Stimulated activated CD4-positive, alpha-beta T cell treated with anti-CD3 and anti-CD28 coated beads, TNF-alpha, amount 100 ng/mL, for 4 hours (primary cell): ENCODE measurements at regions not wholly inside any gene's neighbourhood (a gene's known extent, or its start where the extent isn't known, plus 50 kb on each side); places are given as distances from the start of the nearest gene placed in this dataset.
"Not testable (repeated sequence)": the region's sequence is repeated elsewhere in the genome, so short reads cannot be mapped to it uniquely, and the experiment has no call there.

ENCODE experiments used
- DNase-seq, 3 experiments: peaks; one replicate each; pipeline ENCODE4 v3.0.0-alpha.2; 2020; ENCODE audit warnings: low read depth in 3 of 3

DNA sequence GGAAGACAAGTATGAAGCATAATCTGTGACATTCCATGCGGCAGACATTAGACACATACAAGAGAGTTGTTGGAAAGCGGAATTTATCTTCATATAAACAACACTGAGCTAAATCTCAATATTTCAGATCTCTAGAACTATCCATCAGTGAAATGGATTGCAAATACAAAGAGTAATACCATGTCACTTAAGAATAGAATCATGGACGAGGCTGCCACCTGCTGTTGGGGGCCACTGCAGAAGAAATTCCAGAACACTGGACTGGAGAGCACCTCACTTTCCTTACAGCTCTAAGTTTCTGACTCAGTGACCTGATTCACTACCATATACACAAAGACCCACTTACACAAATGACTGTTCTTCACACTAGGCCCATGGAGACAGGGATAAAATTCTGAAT is 346.7 kb downstream of the OR4F29 start:
- DNase-seq, result not testable (repeated sequence)

DNA sequence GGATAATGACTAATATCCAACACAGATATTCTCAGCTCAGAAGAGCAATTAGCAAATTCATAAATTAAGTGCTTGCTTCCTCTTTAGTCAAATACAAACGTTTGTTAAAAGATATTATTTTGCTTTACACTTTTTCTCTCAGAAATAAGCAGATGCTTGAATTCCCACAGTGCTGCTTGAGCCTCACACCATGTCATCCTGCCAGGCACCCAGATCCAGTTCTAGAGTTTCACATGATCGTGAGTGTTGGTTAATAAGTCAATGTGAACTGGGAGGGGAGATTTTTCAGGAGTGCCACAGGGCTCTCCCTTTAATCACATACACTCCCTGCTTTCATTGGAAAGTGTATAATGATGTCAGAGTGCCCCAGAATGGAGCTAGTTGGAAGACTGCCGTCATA is 352.0 kb downstream of the OR4F29 start:
- DNase-seq, result not testable (repeated sequence)

DNA sequence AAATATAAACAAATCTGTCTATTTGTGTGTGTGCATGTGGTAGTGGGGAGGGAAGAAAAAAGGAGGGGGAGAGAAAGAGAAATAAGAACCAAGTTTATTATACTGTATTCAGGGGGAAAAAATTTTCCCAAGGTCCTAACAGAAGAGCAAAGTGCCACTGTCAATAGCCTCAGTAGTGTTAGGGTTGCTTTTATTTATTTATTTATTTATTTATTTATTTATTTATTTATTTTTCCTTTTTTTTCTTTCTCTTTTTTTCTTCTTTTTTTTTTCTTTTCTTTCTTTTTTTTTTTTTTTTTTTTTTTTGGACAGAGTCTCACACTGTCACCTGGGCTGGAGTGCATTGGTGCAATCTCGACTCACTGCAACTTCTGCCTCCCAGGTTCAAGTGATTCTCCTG is 352.7 kb downstream of the OR4F29 start:
- DNase-seq, result not testable (repeated sequence)

DNA sequence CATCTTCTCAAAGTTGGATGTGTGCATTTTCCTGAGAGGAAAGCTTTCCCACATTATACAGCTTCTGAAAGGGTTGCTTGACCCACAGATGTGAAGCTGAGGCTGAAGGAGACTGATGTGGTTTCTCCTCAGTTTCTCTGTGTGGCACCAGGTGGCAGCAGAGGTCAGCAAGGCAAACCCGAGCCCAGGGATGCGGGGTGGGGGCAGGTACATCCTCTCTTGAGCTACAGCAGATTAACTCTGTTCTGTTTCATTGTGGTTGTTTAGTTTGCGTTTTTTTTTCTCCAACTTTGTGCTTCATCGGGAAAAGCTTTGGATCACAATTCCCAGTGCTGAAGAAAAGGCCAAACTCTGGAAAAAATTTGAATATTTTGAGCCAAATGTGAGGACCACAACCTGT is 360.2 kb downstream of the OR4F29 start:
- DNase-seq, result not testable (repeated sequence)

DNA sequence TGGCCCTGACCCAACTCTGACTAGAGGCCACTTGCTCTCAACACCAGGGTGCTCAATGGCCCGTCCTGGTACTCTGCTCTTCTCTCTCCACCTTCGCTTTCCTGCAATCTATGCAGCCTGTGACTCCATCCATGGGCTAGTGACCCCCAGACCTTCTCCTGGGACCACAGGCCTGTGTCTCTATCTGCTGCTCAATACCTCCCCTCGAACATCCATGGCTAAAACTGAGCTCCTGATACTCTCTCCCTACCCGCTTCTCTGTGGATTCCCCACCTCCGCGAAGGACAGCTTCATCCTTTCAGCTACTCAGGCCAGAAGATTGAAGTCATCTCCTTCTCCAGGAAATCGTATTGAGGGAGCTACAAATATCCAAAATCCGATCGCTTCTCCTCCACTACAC is 363.4 kb downstream of the OR4F29 start:
- DNase-seq, result not testable (repeated sequence)

DNA sequence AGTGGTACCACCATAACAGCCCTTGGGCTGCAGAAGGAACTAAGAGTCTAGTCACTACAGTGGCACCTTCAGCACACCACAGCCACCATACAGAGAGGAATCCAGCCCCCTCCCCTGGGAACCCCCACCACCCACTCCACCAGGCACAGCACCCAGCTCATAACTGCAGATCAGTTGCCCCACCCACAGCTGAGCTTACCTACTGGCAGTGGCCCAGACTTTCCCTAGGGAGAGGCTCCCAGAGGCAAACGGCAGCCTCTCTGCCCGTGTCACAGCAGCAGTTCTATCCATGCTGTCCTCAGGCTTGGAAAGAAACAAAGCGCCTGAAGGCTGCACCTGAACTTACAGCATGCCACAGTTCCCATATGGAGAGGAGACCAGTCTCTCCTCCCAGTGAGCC is 372.3 kb downstream of the OR4F29 start:
- not testable (repeated sequence) for DNase-seq

DNA sequence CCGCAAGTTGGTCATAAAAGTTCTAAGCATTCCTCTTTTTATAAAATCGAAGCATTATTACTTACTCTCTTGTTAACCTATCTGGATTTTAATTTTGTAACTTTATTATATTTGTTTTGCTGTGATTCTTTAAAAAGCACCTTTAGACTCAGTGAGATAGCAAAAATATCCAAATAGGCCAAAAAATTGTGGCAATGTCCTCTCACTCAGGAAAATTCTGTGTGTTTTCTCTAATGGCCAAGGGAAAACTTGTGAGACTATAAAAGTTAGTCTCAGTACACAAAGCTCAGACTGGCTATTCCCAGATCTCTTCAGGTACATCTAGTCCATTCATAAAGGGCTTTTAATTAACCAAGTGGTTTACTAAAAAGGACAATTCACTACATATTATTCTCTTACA is 386.4 kb downstream of the OR4F29 start, which contains the start of gene OR4F5:
Gene OR4F5, plus strand, starts transcription at position 301 of the 400 bp plus-strand sequence.
- DNase-seq, result not testable (repeated sequence)

DNA sequence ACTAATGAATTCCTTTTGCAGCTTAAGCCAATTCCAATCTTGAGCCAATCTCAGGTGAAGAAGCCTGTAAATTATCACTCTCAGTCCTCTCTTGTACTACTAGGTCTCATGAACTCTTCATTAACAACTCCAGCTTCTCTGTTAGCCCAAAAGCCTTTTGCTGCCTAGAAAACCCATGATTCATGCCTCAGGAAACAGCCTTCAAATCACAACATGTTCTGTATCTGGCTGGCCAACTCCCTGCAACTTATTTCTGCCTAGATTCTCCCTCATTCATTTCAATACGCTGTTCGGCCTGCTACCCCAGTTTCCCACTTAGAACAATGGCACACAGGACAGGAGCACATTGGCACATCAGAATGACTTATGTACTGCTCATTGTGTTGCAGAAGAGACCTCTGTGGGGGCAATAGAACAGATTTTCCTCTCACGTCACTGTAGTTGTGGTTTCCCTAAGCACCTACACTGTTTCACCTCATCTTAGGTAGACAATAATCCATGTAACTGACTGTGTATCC is 395.4 kb downstream of the OR4F29 start:
- not testable (repeated sequence) for DNase-seq

DNA sequence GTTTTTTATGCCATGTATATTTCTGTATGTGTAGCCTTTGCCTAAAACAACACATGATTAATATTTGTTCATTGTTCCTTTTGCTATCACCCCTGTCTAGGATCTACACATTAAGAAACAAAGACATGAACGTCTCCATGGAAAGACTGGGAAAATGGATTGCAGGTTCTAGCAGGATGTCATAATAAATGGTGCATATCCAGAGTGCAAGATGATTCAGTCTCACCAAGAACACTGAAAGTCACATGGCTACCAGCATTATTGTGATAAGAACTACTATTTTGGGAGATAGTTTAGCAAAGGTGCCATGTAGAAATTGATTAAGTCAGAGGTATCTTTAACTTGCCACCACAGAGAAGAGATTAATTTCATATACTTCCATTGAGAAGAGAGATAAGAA is 398.3 kb downstream of the OR4F29 start:
- DNase-seq, result not testable (repeated sequence)

DNA sequence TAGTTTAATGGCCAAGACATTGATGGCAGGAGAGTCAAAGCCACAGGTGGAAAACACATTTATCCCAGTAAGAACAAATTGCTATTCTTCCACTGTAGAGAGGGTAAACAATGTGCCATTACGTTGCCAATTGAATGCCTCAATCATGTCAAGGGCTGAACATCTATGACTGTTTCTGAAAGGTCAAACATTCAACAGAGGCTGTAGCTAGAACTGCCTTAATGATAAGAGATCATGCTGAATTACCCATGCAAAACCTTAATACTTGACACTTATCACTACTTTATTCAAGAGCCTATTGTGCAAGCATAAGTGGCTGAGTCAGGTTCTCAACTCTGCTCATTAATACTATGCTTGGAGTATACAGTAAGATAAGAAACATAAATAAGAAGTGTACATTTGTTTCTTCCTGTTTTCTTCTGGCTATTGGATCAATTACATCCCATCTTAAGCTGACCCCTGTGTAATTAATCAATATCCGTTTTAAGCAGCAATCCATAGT is 409.5 kb downstream of the OR4F29 start:
- not testable (repeated sequence) for DNase-seq

DNA sequence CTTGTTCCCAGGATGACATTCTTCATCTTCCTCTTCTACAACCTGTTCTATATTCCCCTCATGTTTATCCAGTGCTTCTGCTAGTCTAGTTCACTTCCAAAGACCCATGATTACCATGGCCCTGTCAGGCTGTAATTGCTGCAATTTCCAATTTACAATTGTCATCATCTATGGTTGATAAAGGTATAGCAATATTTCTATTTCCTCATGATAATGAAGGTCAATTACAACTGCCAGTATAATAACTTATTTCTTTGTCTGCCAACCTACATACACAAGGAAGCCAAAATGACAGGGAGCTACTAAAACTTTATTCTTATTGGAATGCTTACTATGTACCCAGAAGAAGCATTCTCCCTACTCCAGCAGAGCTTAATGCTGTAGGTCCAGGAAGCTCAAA is 410.3 kb downstream of the OR4F29 start:
- not testable (repeated sequence) for DNase-seq

DNA sequence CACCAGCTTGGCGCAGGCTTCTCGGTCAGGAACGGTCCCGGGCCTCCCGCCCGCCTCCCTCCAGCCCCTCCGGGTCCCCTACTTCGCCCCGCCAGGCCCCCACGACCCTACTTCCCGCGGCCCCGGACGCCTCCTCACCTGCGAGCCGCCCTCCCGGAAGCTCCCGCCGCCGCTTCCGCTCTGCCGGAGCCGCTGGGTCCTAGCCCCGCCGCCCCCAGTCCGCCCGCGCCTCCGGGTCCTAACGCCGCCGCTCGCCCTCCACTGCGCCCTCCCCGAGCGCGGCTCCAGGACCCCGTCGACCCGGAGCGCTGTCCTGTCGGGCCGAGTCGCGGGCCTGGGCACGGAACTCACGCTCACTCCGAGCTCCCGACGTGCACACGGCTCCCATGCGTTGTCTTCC is 422.3 kb downstream of the OR4F29 start:
- DNase-seq, result not testable (repeated sequence)

DNA sequence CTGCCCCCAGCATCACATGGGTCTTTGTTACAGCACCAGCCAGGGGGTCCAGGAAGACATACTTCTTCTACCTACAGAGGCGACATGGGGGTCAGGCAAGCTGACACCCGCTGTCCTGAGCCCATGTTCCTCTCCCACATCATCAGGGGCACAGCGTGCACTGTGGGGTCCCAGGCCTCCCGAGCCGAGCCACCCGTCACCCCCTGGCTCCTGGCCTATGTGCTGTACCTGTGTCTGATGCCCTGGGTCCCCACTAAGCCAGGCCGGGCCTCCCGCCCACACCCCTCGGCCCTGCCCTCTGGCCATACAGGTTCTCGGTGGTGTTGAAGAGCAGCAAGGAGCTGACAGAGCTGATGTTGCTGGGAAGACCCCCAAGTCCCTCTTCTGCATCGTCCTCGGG is 434.2 kb downstream of the OR4F29 start:
- DNase-seq, result not testable (repeated sequence)

DNA sequence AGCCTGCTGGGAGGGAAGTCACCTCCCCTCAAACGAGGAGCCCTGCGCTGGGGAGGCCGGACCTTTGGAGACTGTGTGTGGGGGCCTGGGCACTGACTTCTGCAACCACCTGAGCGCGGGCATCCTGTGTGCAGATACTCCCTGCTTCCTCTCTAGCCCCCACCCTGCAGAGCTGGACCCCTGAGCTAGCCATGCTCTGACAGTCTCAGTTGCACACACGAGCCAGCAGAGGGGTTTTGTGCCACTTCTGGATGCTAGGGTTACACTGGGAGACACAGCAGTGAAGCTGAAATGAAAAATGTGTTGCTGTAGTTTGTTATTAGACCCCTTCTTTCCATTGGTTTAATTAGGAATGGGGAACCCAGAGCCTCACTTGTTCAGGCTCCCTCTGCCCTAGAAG is 435.5 kb downstream of the OR4F29 start:
- DNase-seq, result not testable (repeated sequence)

DNA sequence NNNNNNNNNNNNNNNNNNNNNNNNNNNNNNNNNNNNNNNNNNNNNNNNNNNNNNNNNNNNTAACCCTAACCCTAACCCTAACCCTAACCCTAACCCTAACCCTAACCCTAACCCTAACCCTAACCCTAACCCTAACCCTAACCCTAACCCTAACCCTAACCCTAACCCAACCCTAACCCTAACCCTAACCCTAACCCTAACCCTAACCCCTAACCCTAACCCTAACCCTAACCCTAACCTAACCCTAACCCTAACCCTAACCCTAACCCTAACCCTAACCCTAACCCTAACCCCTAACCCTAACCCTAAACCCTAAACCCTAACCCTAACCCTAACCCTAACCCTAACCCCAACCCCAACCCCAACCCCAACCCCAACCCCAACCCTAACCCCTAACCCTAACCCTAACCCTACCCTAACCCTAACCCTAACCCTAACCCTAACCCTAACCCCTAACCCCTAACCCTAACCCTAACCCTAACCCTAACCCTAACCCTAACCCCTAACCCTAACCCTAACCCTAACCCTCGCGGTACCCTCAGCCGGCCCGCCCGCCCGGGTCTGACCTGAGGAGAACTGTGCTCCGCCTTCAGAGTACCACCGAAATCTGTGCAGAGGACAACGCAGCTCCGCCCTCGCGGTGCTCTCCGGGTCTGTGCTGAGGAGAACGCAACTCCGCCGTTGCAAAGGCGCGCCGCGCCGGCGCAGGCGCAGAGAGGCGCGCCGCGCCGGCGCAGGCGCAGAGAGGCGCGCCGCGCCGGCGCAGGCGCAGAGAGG is 441.3 kb downstream of the OR4F29 start:
- not testable (repeated sequence) for DNase-seq
